ENCODE measurements at regions not wholly inside any gene's neighbourhood (a gene's known extent, or its start where the extent isn't known, plus 50 kb on each side); places are given as distances from the start of the nearest gene placed in this dataset.

DNA sequence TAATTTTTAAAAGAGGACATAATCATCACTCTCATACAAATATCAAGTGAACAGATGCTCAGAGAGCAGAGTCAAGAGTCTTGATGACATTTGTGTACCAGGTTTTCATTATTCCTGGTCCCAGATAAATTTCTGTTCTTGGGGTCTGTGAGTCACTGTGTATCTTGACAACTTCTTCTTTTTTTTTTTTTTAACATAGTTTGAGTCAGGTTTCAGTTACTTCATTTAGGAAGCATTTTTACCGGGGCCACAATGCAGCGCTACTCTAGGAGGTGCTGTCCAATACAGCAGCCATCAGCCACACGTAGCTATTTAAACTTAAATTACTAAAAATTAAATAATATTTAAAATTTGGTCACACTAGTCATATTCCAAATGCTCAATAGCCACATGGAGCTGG, 188.1 kb upstream of the SAMSN1 start:
- no peak for DNase-seq
- no peak overlapping the region for H3K4me3 ChIP-seq
- no peak overlapping the region for H3K27ac ChIP-seq
- no peaks in the 10 kb centered on the region for H3K9me3 ChIP-seq
- peaks cover 0 to 5% (median 0%) of the 10 kb centered on the region in 4 donors for H3K4me1 ChIP-seq
- H3K36me3 ChIP-seq = no peaks in the 10 kb centered on the region
- no peaks in the 10 kb centered on the region for H3K27me3 ChIP-seq
- WGBS, 2 donors (ENCODE audit: low coverage in 1 of 2) = 81 to 92% methylated on average over 3 of the region's 3 CpGs
- intact Hi-C loops (cut with DNase I; ENCODE audit: low total_unique reads) (no loop called here), in situ Hi-C loops (cut with MboI; ENCODE audit: low pct_ligation_motif_present in 1 of 4, low pct_unique_long_range_greater_than_20kb in 1 of 4, low sequenced_read_pairs in 3 of 4) (no loop called here)
- no peak for TF ChIP-seq EP300 (IDR thresholded peaks at IDR 0.05; ENCODE audit: low read depth)
- no peak for TF ChIP-seq POLR2AphosphoS5 (IDR thresholded peaks at IDR 0.05)
- TF ChIP-seq, protein P1, sequence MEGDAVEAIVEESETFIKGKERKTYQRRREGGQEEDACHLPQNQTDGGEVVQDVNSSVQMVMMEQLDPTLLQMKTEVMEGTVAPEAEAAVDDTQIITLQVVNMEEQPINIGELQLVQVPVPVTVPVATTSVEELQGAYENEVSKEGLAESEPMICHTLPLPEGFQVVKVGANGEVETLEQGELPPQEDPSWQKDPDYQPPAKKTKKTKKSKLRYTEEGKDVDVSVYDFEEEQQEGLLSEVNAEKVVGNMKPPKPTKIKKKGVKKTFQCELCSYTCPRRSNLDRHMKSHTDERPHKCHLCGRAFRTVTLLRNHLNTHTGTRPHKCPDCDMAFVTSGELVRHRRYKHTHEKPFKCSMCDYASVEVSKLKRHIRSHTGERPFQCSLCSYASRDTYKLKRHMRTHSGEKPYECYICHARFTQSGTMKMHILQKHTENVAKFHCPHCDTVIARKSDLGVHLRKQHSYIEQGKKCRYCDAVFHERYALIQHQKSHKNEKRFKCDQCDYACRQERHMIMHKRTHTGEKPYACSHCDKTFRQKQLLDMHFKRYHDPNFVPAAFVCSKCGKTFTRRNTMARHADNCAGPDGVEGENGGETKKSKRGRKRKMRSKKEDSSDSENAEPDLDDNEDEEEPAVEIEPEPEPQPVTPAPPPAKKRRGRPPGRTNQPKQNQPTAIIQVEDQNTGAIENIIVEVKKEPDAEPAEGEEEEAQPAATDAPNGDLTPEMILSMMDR (IDR thresholded peaks at IDR 0.05) = no peak
- no peak for TF ChIP-seq POLR2A (IDR thresholded peaks at IDR 0.05)

DNA sequence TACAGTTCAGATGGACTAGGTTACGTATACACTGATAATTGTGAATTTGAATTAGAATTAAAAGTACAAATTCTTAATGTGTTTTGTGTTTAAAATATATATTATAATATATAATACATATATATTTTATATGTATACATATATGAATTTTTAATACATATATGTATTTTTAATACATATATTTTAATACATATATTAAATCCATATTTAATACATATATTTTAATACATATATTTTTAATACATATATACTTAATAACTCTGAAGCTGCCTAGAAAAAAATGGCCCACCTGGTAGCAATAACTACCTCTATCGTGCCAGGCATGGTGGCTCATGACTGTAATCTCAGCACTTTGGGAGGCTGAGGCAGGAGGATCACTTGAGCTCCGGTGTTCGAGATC, 179.1 kb upstream of the SAMSN1 start:
- H3K27me3 ChIP-seq = no peaks in the 10 kb centered on the region
- H3K27ac ChIP-seq = no peak overlapping the region
- H3K4me3 ChIP-seq = no peak overlapping the region
- no peaks in the 10 kb centered on the region for H3K4me1 ChIP-seq
- TF ChIP-seq POLR2AphosphoS5 (IDR thresholded peaks at IDR 0.05) = no peak
- TF ChIP-seq, protein P1 (IDR thresholded peaks at IDR 0.05) = no peak
- TF ChIP-seq POLR2A (IDR thresholded peaks at IDR 0.05) = no peak
- no peak for TF ChIP-seq EP300 (IDR thresholded peaks at IDR 0.05; ENCODE audit: low read depth)
- no peaks in the 10 kb centered on the region for H3K9me3 ChIP-seq
- H3K36me3 ChIP-seq = no peaks in the 10 kb centered on the region
- intact Hi-C loops (cut with DNase I; ENCODE audit: low total_unique reads) (no loop called here), in situ Hi-C loops (cut with MboI; ENCODE audit: low pct_ligation_motif_present in 1 of 4, low pct_unique_long_range_greater_than_20kb in 1 of 4, low sequenced_read_pairs in 3 of 4) (no loop called here)
- no peak for DNase-seq
- 96 to 100% methylated on average over 4 of the region's 4 CpGs for WGBS, 2 donors (ENCODE audit: low coverage in 1 of 2)

DNA sequence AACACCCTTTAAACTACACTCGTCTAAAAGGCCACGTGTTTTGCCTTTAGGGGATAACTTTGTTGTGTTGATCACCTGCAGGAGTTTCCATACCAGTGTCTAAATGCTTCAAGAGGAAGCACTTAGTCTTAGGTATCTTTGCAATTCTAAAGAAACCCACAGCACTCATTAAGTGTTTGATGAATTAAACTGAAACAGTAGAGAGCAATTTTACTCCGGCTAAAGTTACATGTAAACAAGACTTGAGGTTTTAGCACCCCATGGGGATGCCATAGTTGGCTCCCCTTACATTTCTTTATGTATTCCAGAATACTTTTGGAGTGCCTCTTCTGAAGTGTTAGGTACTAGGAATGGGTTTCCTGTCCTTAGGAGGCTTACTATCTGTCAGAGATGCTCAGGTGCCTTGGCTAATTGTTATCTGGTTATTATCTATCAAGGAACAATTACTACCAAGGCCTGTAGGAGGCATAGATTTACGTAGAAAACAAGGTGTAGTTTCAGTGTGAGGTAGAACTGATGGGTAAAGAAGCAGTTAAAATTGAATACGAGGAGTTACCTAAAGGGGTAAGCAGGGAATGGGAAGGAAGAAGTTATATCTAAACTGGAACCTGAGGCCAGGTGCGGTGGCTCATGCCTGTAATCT, 176.8 kb upstream of the SAMSN1 start:
- H3K4me3 ChIP-seq = no peak overlapping the region
- no peak for TF ChIP-seq POLR2AphosphoS5 (IDR thresholded peaks at IDR 0.05)
- no peak for TF ChIP-seq EP300 (IDR thresholded peaks at IDR 0.05; ENCODE audit: low read depth)
- TF ChIP-seq, protein P1 (IDR thresholded peaks at IDR 0.05) = no peak
- no peak for TF ChIP-seq POLR2A (IDR thresholded peaks at IDR 0.05)
- in situ Hi-C loops (cut with MboI; ENCODE audit: low pct_ligation_motif_present in 1 of 4, low pct_unique_long_range_greater_than_20kb in 1 of 4, low sequenced_read_pairs in 3 of 4) = no loop called here
- no peak overlapping the region for H3K27ac ChIP-seq
- no peaks in the 10 kb centered on the region for H3K36me3 ChIP-seq
- intact Hi-C loops (cut with DNase I; ENCODE audit: low total_unique reads) = loop anchor here (1.0 kb wide), 1 partner anchor 10 kb away; no protein-coding TSS in a partner anchor
- DNase-seq = no peak
- no peaks in the 10 kb centered on the region for H3K27me3 ChIP-seq
- no peaks in the 10 kb centered on the region for H3K4me1 ChIP-seq
- H3K9me3 ChIP-seq = no peaks in the 10 kb centered on the region
- 63 to 93% methylated on average over 5 to 6 of the region's 6 CpGs for WGBS, 2 donors (ENCODE audit: low coverage in 1 of 2)

DNA sequence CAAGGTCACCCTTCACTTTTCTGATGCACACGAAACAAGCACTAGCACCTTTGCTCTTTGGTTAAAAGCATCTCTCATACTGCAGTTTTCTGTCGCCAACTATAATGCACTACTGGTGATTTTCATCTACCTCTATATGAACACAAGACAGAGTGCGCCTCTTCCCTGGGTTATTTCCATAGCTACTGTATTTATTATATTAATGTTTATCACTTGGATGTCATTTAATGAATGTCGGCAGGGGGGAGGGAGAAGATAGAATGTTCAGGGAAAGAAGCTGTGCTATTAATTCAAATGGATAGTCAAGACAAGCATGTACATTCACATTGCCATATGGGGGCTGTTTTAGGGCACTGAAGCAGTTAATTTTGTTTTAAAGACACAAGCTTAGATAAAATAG, 174.1 kb upstream of the SAMSN1 start:
- TF ChIP-seq, protein P1 (IDR thresholded peaks at IDR 0.05) = no peak
- no peak for TF ChIP-seq EP300 (IDR thresholded peaks at IDR 0.05; ENCODE audit: low read depth)
- TF ChIP-seq POLR2A (IDR thresholded peaks at IDR 0.05) = no peak
- in situ Hi-C loops (cut with MboI; ENCODE audit: low pct_ligation_motif_present in 1 of 4, low pct_unique_long_range_greater_than_20kb in 1 of 4, low sequenced_read_pairs in 3 of 4) (no loop called here), intact Hi-C loops (cut with DNase I; ENCODE audit: low total_unique reads) (no loop called here)

More for the DNA sequence above, 174.1 kb upstream of the SAMSN1 start:
- no peaks in the 10 kb centered on the region for H3K9me3 ChIP-seq
- H3K27ac ChIP-seq = no peak overlapping the region
- DNase-seq = no peak
- H3K4me3 ChIP-seq = no peak overlapping the region
- no peaks in the 10 kb centered on the region for H3K4me1 ChIP-seq
- H3K27me3 ChIP-seq = no peaks in the 10 kb centered on the region
- H3K36me3 ChIP-seq = no peaks in the 10 kb centered on the region
- 48 to 97% methylated on average over 4 of the region's 4 CpGs for WGBS, 2 donors (ENCODE audit: low coverage in 1 of 2)
